B cell (primary cell): ENCODE measurements at regions not wholly inside any gene's neighbourhood (a gene's known extent, or its start where the extent isn't known, plus 50 kb on each side); places are given as distances from the start of the nearest gene placed in this dataset.

Experiments used
- CTCF ChIP-seq: fragments of 200-600 bp; IDR thresholded peaks from one replicate; pipeline ENCODE4 v1.8.0; 2022; ENCODE audit warnings: antibody characterized with exemption, mild to moderate bottlenecking
- EZH2 ChIP-seq: IDR thresholded peaks from 2 replicates; pipeline ENCODE4 v1.6.1; 2012; ENCODE audit warnings: borderline replicate concordance, low read depth, mild to moderate bottlenecking, moderate library complexity, low read length; ENCODE audit not compliant: insufficient read depth, poor library complexity, severe bottlenecking

GRCh38 chr2:4346628-4347027 is 643.3 kb downstream of the DCDC2C start:
- TF ChIP-seq CTCF (no peak), EZH2 (no peak)
